NCI-H2171 (cell line): ENCODE measurements at regions not wholly inside any gene's neighbourhood (a gene's known extent, or its start where the extent isn't known, plus 50 kb on each side); places are given as distances from the start of the nearest gene placed in this dataset.

ENCODE experiments used
- DNase-seq: peaks from one replicate; lab custom pipeline; 2025; lab: John Stamatoyannopoulos, UW

- DNase-seq: no peak
Observed at GRCh38 chr2:225739328-225739727, 339.8 kb downstream of the NYAP2 start.

- no peak for DNase-seq
Observed at GRCh38 chr2:225738735-225739134, 339.2 kb downstream of the NYAP2 start.

DNA sequence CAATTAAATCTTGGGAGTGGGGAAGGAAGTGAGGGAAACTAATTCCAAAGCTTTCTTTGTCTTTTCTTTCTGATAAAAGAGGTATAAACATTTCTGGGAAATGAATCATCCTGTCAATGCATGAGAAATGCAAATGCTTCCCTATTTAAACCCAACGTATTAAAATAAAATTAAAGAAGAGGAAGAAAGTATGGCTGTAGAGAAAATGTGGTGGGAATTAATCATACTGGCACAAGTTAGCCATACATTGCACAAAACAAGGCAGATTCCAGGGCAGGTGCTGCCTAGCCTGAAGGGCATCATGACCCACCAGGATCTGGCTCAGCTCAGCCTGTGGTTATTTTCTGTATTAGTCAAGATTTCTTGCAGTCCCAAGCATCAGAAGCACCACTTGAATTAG, 338.0 kb downstream of the NYAP2 start:
- DNase-seq: no peak

DNA sequence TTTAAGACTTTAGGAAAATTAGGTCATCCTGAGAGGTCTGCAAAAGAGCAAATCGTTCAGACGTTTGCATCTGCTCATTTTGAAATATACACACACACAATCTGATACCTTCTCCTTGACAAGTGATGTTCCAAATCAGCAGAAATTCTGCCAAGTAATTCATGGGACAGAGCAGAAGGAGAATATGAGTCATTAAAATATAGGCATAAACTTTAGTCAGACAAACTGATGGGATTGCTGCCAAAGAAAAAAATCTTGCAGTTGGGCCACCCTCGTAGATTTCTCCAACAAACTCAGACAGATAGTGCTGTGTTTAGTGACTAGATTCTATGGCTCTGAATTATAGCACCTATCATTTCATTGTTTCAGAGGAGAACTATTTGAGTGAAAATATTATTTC, 336.3 kb downstream of the NYAP2 start:
- DNase-seq: no peak

- DNase-seq: no peak
Observed at GRCh38 chr2:225725726-225726125, 326.2 kb downstream of the NYAP2 start.
